NT2/D1 (cell line): ENCODE measurements at regions not wholly inside any gene's neighbourhood (a gene's known extent, or its start where the extent isn't known, plus 50 kb on each side); places are given as distances from the start of the nearest gene placed in this dataset.

Source experiments
- SUZ12 ChIP-seq: IDR thresholded peaks from 2 replicates; pipeline ENCODE4 v1.6.1; 2011; ENCODE audit not compliant: insufficient read length, insufficient read depth; ENCODE audit errors: extremely low read depth
- YY1 ChIP-seq: IDR thresholded peaks from 2 replicates; pipeline ENCODE4 v1.6.1; 2011; ENCODE audit not compliant: insufficient read length, insufficient read depth

GRCh38 chr14:89508863-89509262, 91.8 kb upstream of the FOXN3 start:
- TF ChIP-seq SUZ12, result no peak
- no peak for TF ChIP-seq YY1
